H1 (cell line): ENCODE measurements at regions not wholly inside any gene's neighbourhood (a gene's known extent, or its start where the extent isn't known, plus 50 kb on each side); places are given as distances from the start of the nearest gene placed in this dataset.

Source experiments
- CHD1 ChIP-seq: IDR thresholded peaks from 2 replicates; pipeline ENCODE4 v1.6.1; 2012; ENCODE audit warnings: low read depth, low read length, improper control_type of control experiment
- CHD2 ChIP-seq: IDR thresholded peaks from 2 replicates; pipeline ENCODE4 v1.6.1; 2012; ENCODE audit warnings: low read length, improper control_type of control experiment
- CTBP2 ChIP-seq: IDR thresholded peaks from 2 replicates; pipeline ENCODE4 v1.7.0; 2011; ENCODE audit warnings: borderline replicate concordance, mild to moderate bottlenecking, moderate library complexity, mixed read lengths, low read length; ENCODE audit not compliant: insufficient read depth, insufficient read length
- KDM5A ChIP-seq: fragments of 200-600 bp; IDR thresholded peaks from 2 replicates; pipeline ENCODE4 v1.7.1; 2012; ENCODE audit warnings: mild to moderate bottlenecking, low read length, inconsistent platforms, mixed read lengths
- NANOG ChIP-seq: IDR thresholded peaks from 2 replicates; pipeline ENCODE4 v1.6.1; 2011; ENCODE audit warnings: low read length, low read depth, mild to moderate bottlenecking, inconsistent platforms; ENCODE audit not compliant: insufficient read depth, poor library complexity, severe bottlenecking
- TF ChIP-seq, protein P1 (sequence below): fragments of 300-600 bp; sonication (generic); IDR thresholded peaks from 2 replicates; pipeline ENCODE4 v1.7.1; 2012; ENCODE audit warnings: low read length, moderate library complexity, mild to moderate bottlenecking, inconsistent platforms; ENCODE audit not compliant: insufficient replicate concordance

DNA sequence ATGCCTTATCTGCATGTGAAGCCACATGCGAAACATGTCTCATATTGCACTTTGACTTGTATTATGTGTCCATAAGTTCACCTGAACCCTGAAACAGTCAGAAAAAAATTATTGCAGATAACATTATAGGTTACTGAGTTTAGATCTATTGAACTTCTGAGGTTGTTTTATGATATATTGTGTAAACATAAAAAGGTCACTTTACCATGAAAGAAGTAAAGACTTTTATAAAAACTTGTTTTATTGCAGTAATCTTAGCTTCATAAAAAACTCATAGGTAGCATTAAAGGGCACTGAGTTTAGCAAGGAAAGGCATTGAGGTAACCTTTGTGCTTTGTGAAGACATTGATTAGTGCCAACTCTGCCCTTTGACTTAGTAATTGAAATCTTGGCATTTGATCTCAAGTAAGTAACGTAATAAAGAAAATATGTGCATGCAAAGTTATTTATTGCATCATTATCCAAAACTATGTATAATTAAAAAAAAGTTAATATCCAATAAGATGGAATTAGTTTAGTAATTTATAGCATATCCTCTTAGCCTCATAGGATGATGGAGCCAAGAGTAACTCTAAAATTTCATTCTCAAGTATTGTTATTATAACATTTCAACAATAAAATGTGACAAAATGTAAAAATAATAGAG, 313.3 kb upstream of the ATP2B1 start (continued):
- TF ChIP-seq, protein P1, sequence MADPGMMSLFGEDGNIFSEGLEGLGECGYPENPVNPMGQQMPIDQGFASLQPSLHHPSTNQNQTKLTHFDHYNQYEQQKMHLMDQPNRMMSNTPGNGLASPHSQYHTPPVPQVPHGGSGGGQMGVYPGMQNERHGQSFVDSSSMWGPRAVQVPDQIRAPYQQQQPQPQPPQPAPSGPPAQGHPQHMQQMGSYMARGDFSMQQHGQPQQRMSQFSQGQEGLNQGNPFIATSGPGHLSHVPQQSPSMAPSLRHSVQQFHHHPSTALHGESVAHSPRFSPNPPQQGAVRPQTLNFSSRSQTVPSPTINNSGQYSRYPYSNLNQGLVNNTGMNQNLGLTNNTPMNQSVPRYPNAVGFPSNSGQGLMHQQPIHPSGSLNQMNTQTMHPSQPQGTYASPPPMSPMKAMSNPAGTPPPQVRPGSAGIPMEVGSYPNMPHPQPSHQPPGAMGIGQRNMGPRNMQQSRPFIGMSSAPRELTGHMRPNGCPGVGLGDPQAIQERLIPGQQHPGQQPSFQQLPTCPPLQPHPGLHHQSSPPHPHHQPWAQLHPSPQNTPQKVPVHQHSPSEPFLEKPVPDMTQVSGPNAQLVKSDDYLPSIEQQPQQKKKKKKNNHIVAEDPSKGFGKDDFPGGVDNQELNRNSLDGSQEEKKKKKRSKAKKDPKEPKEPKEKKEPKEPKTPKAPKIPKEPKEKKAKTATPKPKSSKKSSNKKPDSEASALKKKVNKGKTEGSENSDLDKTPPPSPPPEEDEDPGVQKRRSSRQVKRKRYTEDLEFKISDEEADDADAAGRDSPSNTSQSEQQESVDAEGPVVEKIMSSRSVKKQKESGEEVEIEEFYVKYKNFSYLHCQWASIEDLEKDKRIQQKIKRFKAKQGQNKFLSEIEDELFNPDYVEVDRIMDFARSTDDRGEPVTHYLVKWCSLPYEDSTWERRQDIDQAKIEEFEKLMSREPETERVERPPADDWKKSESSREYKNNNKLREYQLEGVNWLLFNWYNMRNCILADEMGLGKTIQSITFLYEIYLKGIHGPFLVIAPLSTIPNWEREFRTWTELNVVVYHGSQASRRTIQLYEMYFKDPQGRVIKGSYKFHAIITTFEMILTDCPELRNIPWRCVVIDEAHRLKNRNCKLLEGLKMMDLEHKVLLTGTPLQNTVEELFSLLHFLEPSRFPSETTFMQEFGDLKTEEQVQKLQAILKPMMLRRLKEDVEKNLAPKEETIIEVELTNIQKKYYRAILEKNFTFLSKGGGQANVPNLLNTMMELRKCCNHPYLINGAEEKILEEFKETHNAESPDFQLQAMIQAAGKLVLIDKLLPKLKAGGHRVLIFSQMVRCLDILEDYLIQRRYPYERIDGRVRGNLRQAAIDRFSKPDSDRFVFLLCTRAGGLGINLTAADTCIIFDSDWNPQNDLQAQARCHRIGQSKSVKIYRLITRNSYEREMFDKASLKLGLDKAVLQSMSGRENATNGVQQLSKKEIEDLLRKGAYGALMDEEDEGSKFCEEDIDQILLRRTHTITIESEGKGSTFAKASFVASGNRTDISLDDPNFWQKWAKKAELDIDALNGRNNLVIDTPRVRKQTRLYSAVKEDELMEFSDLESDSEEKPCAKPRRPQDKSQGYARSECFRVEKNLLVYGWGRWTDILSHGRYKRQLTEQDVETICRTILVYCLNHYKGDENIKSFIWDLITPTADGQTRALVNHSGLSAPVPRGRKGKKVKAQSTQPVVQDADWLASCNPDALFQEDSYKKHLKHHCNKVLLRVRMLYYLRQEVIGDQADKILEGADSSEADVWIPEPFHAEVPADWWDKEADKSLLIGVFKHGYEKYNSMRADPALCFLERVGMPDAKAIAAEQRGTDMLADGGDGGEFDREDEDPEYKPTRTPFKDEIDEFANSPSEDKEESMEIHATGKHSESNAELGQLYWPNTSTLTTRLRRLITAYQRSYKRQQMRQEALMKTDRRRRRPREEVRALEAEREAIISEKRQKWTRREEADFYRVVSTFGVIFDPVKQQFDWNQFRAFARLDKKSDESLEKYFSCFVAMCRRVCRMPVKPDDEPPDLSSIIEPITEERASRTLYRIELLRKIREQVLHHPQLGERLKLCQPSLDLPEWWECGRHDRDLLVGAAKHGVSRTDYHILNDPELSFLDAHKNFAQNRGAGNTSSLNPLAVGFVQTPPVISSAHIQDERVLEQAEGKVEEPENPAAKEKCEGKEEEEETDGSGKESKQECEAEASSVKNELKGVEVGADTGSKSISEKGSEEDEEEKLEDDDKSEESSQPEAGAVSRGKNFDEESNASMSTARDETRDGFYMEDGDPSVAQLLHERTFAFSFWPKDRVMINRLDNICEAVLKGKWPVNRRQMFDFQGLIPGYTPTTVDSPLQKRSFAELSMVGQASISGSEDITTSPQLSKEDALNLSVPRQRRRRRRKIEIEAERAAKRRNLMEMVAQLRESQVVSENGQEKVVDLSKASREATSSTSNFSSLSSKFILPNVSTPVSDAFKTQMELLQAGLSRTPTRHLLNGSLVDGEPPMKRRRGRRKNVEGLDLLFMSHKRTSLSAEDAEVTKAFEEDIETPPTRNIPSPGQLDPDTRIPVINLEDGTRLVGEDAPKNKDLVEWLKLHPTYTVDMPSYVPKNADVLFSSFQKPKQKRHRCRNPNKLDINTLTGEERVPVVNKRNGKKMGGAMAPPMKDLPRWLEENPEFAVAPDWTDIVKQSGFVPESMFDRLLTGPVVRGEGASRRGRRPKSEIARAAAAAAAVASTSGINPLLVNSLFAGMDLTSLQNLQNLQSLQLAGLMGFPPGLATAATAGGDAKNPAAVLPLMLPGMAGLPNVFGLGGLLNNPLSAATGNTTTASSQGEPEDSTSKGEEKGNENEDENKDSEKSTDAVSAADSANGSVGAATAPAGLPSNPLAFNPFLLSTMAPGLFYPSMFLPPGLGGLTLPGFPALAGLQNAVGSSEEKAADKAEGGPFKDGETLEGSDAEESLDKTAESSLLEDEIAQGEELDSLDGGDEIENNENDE = no peak
- TF ChIP-seq CHD2 = no peak
- TF ChIP-seq CTBP2 = no peak
- no peak for TF ChIP-seq NANOG
- TF ChIP-seq KDM5A = no peak
- no peak for TF ChIP-seq CHD1
